Anterior cingulate cortex (tissue), 58 donors: ENCODE measurements at regions not wholly inside any gene's neighbourhood (a gene's known extent, or its start where the extent isn't known, plus 50 kb on each side); places are given as distances from the start of the nearest gene placed in this dataset.

Experiments
- DNase-seq, 58 donors: peaks; one replicate each; lab custom pipeline; 2025; lab: John Stamatoyannopoulos, UW

DNA sequence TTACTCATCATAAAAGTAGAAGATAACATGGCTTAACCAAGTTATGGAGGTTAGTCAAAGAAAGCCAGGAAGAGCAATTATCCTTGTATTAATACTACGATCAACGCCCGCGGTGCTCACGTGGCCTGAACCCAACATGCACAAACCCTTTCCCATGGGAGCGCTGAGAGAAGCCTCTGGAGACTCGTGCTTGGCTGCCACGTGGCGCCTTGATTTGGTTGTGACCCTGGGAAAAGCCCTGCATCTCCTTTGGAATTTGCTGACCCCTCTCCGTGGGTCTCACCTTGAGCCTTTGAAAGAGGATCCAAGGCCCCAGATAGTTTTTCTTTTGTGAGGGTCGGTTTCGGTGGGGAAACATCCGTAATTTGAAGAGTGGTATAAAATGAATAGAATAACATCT, 255.6 kb downstream of the DCDC2C start:
- DNase-seq = no peak

- no peak for DNase-seq
Measured at GRCh38 chr2:3959372-3959771, 256.0 kb downstream of the DCDC2C start.

GRCh38 chr2:3960106-3960505, 256.7 kb downstream of the DCDC2C start:
- no peak for DNase-seq

DNA sequence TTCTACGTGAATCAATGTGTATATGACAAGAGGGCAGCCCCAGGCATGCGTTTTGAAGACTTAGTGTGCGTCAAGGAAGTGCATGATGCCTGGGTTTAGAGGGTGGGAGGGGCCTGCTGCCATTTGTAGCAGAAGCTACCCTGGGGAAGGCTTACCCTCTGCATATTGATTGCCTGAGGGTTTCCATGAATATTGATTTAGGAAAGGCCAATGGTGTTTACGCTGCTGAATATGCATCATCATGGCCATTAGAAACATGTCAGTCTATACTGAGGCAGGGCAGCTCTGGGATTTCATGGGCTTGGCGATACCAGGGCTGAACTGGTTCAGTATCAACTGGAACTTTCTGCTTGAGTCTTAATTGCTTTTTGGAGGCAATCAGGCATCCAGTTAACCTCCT, 259.3 kb downstream of the DCDC2C start:
- no peak for DNase-seq

DNA sequence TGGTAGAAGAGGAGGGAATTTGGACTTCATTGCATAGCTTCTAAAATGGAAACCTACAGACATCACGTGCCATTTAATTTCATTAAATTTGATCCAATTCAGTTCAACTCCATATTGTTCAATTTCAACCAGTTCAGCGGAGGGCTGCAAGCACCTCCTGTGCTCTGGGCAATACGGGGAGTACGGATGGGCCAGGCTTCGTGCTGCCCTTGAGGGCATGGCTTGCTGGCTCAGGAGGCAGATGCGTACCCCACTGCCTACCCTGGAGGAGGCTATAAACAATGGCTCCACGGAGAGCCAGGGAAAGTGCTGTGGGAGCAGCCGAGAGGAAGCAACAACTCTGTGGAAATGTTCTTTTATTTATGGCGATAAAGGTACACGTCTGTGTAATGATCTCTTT, 261.8 kb downstream of the DCDC2C start:
- no peak for DNase-seq

DNA sequence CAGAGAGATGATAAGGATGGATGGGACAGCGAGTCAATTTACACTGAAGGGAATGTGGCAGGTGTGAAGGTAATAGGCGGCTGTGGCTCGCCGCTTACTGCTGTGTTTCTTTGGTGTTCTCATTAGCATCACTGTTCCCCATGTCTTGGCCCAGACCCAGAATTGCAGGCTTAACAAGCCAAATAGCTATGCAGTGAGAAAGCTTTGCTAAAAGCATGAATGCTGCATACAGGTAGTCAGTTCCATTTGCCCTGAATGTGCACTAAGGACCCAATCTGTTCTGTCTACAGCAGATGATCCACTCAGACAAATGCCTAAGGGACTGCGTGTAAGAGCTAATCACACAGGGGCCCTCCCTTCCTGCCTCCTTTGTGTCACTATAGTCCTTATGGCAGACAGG, 262.6 kb downstream of the DCDC2C start:
- no peak for DNase-seq

DNA sequence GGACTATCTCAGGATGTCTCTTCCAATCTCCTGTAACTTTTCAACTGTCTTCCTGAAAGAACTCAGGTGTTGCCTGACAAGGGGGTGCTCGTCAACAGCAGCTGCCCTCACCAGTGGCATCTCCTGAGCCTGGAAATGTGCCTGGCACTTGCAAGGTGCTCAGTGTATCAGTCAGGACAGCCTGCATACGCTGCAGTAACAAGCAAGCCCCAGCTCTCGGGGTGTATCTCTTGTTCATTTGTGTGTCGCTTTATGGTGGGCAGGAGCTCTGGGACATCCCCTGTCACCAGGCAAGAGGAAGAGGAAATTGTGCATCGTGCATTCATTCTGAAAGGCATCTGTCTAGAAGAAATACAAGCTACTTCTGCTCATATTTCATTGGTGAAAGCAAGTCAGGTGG, 263.1 kb downstream of the DCDC2C start:
- no peak for DNase-seq

GRCh38 chr2:3968736-3969135, 265.4 kb downstream of the DCDC2C start:
- no peak for DNase-seq

GRCh38 chr2:3970791-3971651, 267.6 kb downstream of the DCDC2C start:
- no peak for DNase-seq

- no peak for DNase-seq
Measured at GRCh38 chr2:3971652-3972192, 268.3 kb downstream of the DCDC2C start.

- DNase-seq = no peak
Measured at GRCh38 chr2:3972377-3972776, 269.0 kb downstream of the DCDC2C start.

- no peak for DNase-seq
Measured at GRCh38 chr2:3974765-3975164, 271.4 kb downstream of the DCDC2C start.

- no peak for DNase-seq
Measured at GRCh38 chr2:3981446-3981987, 278.1 kb downstream of the DCDC2C start.

- no peak for DNase-seq
Measured at GRCh38 chr2:3982160-3982559, 278.8 kb downstream of the DCDC2C start.

DNA sequence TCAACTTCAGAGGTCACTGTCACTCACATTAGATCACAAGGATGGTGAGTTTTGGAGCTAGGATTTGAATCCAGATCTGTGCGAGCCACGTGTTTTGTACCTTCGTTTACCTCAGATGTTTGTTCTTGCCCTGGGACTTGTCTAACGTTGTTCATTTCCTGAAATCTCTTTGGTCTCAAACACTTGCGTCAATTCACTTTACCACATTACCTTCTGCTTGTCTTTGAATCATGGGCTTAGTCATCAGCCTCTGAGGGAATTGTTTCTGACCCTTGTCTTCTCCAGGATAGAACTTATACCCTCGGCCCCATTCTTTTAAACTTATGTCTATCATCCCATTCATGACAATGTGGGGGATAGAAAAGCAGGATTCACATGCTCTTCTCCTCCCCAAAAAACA, 282.7 kb downstream of the DCDC2C start:
- no peak for DNase-seq

DNA sequence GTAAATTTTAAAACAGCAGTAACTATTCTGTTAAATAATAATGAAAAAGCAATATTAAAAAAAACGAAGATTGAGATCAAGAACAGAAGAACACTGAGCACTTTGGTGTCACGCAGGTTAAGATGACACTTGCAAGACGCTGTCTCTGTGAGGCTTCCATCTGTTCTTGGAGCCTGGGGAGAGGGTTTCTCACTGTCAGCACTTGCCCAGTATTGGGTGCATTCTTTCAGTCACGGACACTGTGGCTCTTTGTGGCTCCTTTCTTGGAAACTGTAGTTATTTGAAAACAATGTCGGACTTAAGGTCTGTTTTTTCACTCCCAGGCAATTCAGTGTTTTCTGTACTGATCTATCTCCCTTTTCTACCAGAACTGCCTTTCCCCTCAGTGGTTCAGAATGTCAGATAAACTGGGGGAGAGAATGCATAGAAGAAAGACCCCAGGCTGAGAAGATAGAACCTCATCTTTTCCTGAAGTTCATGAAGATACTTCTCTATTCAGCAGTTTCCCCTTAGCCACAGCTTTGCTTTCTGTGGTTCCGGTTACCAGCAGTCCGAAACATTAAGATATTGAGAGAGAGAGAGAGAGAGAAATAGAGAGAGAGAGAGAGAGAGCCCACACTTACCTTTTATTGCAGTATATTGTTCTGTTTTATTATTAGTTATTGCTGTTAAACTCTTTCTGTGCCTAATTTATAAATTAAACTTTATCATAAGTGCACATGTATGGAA, 283.3 kb downstream of the DCDC2C start:
- DNase-seq = no peak

- DNase-seq = no peak
Measured at GRCh38 chr2:4002841-4003403, 299.5 kb downstream of the DCDC2C start.

DNA sequence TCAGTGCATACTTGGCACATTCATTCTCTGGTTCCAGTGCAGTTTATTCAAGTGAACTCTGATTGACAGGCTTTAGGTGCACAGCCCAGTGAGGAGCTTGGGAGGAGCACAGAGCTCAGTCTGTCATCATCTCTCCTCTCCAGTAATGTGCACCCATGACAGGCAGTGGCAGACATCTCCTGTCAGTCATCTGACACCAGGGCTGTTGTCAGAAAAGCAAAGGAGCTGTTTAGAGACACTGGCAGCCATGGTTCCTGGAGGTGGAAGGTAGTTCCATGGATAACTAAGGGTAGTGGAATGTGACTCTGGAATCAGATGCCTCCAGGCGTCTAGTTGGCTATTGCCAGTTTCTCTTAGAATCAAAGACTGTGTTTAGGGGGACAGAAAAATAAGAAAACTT, 308.8 kb downstream of the DCDC2C start:
- no peak for DNase-seq

GRCh38 chr2:4018535-4018934, 315.2 kb downstream of the DCDC2C start:
- no peak for DNase-seq

DNA sequence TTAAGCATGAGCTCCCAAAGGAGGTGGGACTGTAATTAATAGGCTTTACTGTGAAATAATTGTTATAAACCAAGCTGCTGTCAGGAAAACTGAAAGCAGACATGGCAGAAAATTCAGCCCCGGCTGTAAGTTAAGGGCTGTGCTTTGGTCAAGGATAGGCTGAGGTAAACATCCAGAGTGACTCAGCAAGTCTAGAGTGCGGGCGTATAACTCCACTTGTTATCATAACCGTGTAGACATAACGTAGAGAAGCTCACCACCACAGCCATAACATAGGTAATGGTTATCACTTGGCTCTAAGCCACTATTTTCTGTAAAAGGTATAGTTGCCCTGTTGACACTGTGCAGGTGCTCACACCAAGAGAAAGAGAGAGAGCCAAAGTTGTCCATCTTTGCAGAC, 316.8 kb downstream of the DCDC2C start:
- DNase-seq = no peak

- no peak for DNase-seq
Measured at GRCh38 chr2:4020649-4021048, 317.3 kb downstream of the DCDC2C start.
